Fibroblast of lung (primary cell): ENCODE measurements at regions not wholly inside any gene's neighbourhood (a gene's known extent, or its start where the extent isn't known, plus 50 kb on each side); places are given as distances from the start of the nearest gene placed in this dataset.

Experiments used
- EZH2 ChIP-seq: IDR thresholded peaks from 2 replicates; pipeline ENCODE4 v1.5.1; 2012; ENCODE audit warnings: low read length, control low read depth, mild to moderate bottlenecking; ENCODE audit errors: missing control alignments
- TF ChIP-seq, protein P1 (sequence below), 2 donors: IDR thresholded peaks in 1 of 2; conservative IDR thresholded peaks in 1 of 2; 1 replicate in 1 of 2; 2 replicates in 1 of 2; pipeline ENCODE4 v1.5.1; 2011 to 2012; ENCODE audit warnings: low read length in 2 of 2, control low read depth in 1 of 2, inconsistent platforms in 1 of 2, low read depth in 1 of 2, mild to moderate bottlenecking in 1 of 2

DNA sequence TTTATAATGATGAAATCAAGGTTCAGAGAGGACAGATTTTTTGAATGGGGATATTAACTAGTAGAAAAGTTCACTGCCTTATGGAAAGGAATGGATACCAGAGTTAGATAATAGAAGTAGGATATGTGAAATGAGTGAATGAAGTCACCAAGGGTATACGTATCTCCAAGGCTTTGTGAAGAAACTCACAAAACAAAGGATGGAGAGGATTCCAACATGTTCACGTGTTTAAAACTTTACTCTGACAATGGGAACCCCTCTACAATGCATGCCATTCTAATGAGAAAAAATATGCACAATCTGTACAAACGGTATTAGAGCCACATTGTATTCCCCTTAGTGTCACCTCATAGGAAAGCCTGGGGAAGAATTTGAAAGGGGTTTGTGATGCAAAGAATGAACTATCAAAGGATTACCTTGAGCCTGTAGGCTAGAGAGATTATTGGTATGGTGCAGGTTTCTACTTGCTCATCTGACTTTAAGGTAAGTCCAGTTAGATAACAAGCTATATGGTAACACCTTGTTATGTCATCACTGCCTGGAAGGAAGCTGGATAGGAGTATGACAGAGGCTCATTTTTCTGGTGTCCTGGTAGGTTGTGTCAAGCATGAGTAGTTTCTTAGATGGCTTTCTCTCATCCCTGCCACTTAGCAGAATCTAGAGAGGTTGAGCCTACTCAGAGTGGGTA is 250.3 kb upstream of the SEMA6A start:
- TF ChIP-seq, protein P1, sequence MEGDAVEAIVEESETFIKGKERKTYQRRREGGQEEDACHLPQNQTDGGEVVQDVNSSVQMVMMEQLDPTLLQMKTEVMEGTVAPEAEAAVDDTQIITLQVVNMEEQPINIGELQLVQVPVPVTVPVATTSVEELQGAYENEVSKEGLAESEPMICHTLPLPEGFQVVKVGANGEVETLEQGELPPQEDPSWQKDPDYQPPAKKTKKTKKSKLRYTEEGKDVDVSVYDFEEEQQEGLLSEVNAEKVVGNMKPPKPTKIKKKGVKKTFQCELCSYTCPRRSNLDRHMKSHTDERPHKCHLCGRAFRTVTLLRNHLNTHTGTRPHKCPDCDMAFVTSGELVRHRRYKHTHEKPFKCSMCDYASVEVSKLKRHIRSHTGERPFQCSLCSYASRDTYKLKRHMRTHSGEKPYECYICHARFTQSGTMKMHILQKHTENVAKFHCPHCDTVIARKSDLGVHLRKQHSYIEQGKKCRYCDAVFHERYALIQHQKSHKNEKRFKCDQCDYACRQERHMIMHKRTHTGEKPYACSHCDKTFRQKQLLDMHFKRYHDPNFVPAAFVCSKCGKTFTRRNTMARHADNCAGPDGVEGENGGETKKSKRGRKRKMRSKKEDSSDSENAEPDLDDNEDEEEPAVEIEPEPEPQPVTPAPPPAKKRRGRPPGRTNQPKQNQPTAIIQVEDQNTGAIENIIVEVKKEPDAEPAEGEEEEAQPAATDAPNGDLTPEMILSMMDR (conservative IDR thresholded peaks at IDR 0.05 in 1 of 2, IDR thresholded peaks at IDR 0.05 in 1 of 2; ENCODE audit: low read depth in 1 of 2, low read length in 2 of 2), result no peak
- TF ChIP-seq EZH2, result no peak
